HG03103 (cell line): ENCODE measurements at regions not wholly inside any gene's neighbourhood (a gene's known extent, or its start where the extent isn't known, plus 50 kb on each side); places are given as distances from the start of the nearest gene placed in this dataset.

Experiments
- ATAC-seq: cut with Tn5 transposase; IDR thresholded peaks from one replicate; pipeline ENCODE4 v1.9.1; 2021; ENCODE audit warnings: low read depth; ENCODE audit not compliant: unreplicated experiment

- ATAC-seq, result peak; percentile 84
Measured at GRCh38 chr12:126747530-126748149, 1519.3 kb upstream of the TMEM132C start.

DNA sequence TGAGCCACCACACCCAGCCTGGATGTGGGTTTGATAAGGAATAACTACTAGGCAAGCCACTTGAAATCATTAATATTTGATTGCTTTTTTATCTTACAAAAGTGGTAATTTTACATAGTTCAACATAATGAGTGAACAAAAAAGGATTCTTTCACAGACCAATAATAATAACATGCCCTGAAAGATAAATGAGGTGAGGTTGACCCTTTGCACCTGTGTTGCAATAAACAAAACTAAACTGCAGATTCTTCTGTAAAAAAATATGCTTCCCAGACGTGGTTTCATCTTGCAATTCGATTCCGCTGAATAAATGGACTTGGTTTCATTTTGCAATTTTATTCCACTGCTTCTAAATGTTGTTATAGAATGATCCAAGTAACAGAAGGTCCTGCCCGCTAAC is 1514.9 kb upstream of the TMEM132C start:
- ATAC-seq, result no peak

GRCh38 chr12:126757326-126757725 is 1509.6 kb upstream of the TMEM132C start:
- no peak for ATAC-seq

DNA sequence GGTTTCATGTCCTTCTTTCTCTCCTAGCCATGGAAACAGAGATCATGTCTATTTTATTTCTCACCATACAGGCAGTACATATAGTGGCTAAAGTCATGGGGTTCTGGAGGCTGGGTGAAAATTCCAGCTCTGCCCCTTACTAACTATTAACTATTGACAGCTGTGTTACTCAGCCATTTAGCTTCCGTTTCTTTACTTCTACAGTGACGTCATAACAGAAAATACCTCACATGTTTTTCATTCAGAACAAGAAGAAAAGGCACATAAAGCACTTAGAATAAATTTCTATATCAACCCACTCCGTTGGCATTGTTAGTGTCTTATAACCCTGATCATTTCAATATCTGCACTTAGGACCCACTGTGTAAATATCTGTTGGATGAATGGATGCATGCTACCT is 1506.9 kb upstream of the TMEM132C start:
- ATAC-seq, result no peak

GRCh38 chr12:126761420-126761819 is 1505.5 kb upstream of the TMEM132C start:
- no peak for ATAC-seq

GRCh38 chr12:126762150-126762549 is 1504.8 kb upstream of the TMEM132C start:
- no peak for ATAC-seq

GRCh38 chr12:126763359-126763758 is 1503.6 kb upstream of the TMEM132C start:
- no peak for ATAC-seq

DNA sequence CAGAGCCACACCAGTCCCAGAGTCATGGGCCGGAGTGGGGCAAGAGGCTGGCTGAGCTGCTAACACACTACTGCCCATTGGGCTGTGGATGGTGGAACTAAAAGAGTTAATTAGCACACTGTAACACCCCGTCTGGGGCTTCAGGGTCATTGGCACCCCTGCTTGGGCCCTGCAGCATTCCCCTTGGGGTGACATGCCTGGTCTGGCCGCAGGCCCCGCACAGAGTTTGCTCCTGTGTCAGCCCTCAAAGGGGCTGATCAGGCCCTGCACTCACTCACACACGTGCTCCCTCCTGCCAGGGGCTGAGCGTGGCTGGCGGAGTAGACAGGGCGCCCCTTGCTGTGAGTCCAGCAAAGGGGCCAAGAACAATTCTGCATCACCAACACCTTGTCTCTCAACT is 1499.6 kb upstream of the TMEM132C start:
- no peak for ATAC-seq

GRCh38 chr12:126768517-126768916 is 1498.5 kb upstream of the TMEM132C start:
- ATAC-seq, result no peak

- ATAC-seq, result no peak
Measured at GRCh38 chr12:126770188-126770587, 1496.8 kb upstream of the TMEM132C start.

DNA sequence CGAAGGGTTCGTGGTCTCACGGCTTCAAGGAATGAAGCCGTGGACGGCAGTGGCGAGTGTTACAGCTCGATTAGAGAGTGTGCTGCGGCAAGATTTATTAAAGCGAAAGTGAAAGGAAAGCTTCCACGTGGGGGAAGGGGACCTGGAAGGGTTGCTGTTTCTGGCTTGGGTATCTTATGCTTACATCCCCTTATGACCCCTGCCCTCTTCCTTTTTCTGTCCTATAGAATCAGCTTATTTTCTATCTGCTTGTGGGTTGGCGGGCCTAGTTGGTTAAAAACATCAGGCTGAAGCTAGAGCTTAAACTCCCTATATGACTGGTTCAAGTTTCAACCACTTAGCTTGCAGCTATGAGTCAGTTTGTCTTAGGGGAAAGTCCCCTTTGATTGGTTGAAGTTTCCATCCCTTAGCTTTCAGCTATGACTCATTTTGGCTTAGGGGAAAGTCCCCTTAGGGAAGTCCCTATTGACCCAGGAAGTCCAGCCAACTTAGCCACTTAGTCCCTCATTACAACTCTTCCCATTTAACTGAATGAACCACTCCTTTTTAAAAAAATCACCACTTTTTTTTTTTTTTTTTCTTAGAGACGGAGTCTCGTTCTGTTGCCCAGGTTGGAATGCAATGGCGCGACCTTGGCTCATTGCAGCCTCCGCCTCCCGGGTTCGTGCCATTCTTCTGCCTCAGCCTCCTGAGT is 1494.7 kb upstream of the TMEM132C start:
- peak; percentile 80 for ATAC-seq

DNA sequence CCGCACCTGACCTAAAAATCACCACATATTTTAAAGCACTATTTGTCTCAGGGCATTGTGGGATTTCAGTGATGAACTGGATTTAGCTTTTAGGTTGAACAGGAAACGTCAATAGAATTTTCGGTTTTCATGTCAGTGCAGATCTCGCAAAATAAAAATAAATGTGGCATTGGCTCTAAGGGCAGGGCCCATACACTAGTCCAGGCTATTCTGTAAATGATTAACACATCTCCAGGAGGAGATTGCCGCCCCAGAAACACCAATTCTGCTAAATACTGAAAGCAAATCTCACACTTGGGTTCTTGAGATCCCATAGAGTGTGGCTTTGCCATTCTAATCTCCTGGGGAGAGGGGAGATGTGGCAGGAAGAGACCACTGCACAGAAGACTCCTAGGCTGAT is 1494.0 kb upstream of the TMEM132C start:
- ATAC-seq, result no peak

- no peak for ATAC-seq
Measured at GRCh38 chr12:126773491-126773890, 1493.5 kb upstream of the TMEM132C start.

DNA sequence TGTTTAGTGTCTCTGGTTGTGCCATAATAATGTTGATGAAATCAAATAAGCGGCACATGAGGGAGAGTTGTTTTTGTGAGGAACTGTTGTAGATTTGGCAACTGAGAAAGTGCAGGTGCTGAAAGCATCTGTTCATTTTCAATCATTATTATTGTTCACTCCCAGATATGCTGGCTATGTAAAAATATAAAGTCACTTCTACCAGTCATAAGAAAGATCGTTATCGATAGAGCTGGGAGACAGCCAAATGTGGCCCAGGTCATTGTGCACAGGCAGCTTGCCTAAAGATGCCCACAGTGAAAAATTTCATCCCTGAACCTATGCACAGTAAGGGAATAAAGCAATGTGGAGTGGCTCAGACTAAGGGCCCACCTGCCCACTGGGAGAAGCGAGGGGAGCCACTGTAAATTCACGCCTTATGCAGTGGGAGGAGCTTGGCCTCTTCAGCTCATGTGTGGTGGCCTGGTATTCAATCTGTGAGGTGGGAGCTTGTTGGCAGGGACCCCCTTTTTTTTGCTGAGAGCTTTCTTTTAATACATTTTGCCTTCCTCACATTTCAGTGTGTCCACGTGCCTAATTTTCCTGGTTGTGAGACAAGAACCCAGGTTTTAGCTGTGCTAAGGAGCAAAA is 1490.8 kb upstream of the TMEM132C start:
- ATAC-seq, result no peak

GRCh38 chr12:126780343-126780742 is 1486.6 kb upstream of the TMEM132C start:
- no peak for ATAC-seq

DNA sequence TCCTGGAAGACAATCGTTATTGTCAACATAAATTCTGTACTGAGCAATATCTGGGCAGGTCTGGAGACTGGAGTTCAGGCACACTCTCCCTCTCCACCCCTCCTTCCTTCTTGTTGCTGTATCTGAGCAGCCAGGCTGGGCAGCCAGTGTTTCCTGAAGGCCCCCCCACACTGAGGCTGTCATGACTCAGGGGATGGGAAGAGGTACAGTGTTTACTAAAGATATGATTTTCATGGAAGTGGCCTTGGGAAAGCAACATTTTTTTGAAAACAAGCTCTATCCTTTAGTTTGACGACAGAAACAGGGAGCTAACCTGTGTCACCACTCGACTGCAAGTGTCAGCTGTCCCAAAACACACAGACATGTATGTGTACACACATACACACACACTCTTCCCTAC is 1485.4 kb upstream of the TMEM132C start:
- no peak for ATAC-seq

DNA sequence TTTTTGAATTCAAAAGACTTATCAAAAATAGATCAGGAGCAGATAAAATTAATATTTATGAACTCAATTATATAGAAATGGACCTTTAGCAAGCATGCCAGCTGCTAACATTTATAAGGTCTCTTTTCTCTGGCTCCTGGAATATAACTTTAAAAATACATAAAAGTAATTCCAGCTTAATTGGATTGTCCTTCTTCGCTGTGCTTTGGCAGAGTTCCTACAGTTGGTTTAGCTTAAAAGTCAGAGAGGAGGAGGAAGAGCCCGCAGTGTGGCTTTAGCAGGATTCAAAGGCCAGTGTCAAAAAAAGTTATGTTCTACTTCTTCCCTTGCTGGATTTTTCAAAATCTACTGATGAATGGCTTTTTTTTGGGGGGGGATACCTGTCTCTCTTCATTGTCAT is 1484.9 kb upstream of the TMEM132C start:
- ATAC-seq, result no peak

DNA sequence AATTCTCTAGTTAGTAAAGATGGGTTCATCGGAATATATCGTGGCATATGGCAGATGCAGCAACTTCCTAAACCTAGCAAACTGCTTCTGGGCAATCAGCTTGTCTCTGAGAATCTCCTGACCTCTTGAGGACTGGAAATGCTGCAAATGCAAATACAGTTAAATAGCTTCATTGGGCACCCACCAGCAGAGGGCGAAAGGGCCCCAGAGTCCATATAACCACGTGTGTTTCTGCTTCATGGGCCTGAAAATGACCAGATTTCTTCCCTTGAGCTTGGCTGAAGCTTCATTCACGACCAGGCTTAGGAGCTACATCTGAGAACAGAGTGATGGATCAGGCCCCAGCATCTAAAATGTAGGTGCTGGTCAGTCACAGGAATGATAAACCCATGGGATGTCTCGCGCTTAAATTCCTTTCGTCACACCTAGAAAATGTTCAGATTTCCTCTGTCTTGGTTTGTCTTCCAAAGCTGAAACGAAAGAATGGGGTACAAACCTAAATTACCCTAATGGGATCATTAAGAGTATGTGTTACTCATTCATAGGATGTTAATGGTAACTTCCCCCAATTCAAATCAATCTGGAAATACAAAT is 1482.5 kb upstream of the TMEM132C start:
- no peak for ATAC-seq

- ATAC-seq, result no peak
Measured at GRCh38 chr12:126789963-126790362, 1477.0 kb upstream of the TMEM132C start.

DNA sequence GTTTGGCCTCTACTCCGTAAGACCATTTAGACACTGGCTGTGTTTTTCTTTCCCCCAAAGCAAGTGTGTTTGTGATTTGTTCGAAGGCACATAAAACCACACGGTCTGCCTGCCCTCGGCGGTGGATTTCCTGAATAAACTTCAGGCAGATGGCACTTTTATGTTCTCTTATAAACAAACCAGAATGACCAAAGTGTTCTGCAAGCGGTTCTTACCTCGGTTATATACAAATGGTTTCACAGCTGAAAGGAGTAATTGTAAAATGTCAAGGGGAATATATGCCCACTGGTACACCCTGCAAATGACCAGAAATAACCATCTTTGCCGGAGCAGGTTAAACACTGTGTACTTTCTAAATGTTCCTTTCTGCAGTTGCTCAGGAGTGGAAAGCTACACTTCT is 1475.8 kb upstream of the TMEM132C start:
- ATAC-seq, result no peak

- no peak for ATAC-seq
Measured at GRCh38 chr12:126792411-126792810, 1474.6 kb upstream of the TMEM132C start.

- no peak for ATAC-seq
Measured at GRCh38 chr12:126797525-126797924, 1469.4 kb upstream of the TMEM132C start.
